ENCODE measurements at regions not wholly inside any gene's neighbourhood (a gene's known extent, or its start where the extent isn't known, plus 50 kb on each side); places are given as distances from the start of the nearest gene placed in this dataset.
A peak's percentile ranks its signal among the peaks of the same experiment; 100 is the strongest.

GRCh38 chr2:71944183-71944550 lies 203.5 kb downstream of the CYP26B1 start:
- Histone ChIP-seq H3K9ac (replicated peaks in 1 of 4; ENCODE audit: extremely low read depth in 1 of 4, low read depth in 3 of 4, low read length in 3 of 4) (no peak overlapping the region), H3K18ac (ENCODE audit: extremely low read depth, low read length) (no peak overlapping the region), H3K4me3 (ENCODE audit: extremely low read depth in 1 of 4, insufficient read depth in 2 of 4, low read depth in 3 of 4, low read length in 4 of 4) (no peak overlapping the region), H2AFZ (ENCODE audit: low read length) (no peak overlapping the region), H2AK5ac (ENCODE audit: low read depth, low read length) (no peak overlapping the region), H3K23me2 (ENCODE audit: low read depth, low read length) (no peaks in the 10 kb centered on the region), H2BK12ac (ENCODE audit: low read depth, low read length) (0 out of 2 replicates have a peak overlapping the region, but pooled peaks have one; percentile 2), H2BK120ac (replicated peaks; ENCODE audit: low read depth, low read length) (no peak overlapping the region), H3K27me3 (replicated peaks in 1 of 4; ENCODE audit: control insufficient read depth in 3 of 4, extremely low read depth in 1 of 4, insufficient read depth in 3 of 4, low read length in 3 of 4) (no peaks in the 10 kb centered on the region), H4K91ac (replicated peaks; ENCODE audit: insufficient read length, low read length) (no peak overlapping the region), H4K8ac (ENCODE audit: extremely low read depth, insufficient read depth, low read length) (no peak overlapping the region), H4K20me1 (replicated peaks in 1 of 2; ENCODE audit: control insufficient read depth in 1 of 2, insufficient read depth in 2 of 2, low read length in 2 of 2) (no peaks in the 10 kb centered on the region), H4K5ac (ENCODE audit: insufficient read length, low read depth, low read length) (no peak overlapping the region), H3K79me2 (ENCODE audit: control insufficient read depth in 1 of 2, insufficient read depth in 2 of 2, low read length in 2 of 2) (no peaks in the 10 kb centered on the region), H3K27ac (ENCODE audit: low read depth, low read length) (no peak overlapping the region), H2BK15ac (ENCODE audit: low read length) (no peak overlapping the region), H3K23ac (ENCODE audit: insufficient read length) (no peak overlapping the region), H3K56ac (replicated peaks; ENCODE audit: insufficient read length, low read depth, low read length) (no peak overlapping the region), H2BK20ac (ENCODE audit: low read length) (no peak overlapping the region), H3K4me1 (replicated peaks in 1 of 4; ENCODE audit: control insufficient read depth in 3 of 4, insufficient read depth in 4 of 4, low read length in 3 of 4) (no peaks in the 10 kb centered on the region), H2BK5ac (ENCODE audit: low read depth, low read length) (no peak overlapping the region), H3K36me3 (ENCODE audit: control insufficient read depth in 2 of 4, insufficient read depth in 4 of 4, low read length in 3 of 4) (no peaks in the 10 kb centered on the region; a peak in 1 of 8 replicates), H3K79me1 (ENCODE audit: low read depth, low read length) (no peaks in the 10 kb centered on the region), H3K4ac (replicated peaks; ENCODE audit: insufficient read length, low read depth, low read length) (no peak overlapping the region), H3K14ac (ENCODE audit: insufficient read length) (no peak overlapping the region), H3K9me3 (ENCODE audit: insufficient read depth in 2 of 2, low read depth in 1 of 2, low read length in 1 of 2) (no peaks in the 10 kb centered on the region), H3K4me2 (ENCODE audit: insufficient read depth in 1 of 2, low read depth in 2 of 2, low read length in 2 of 2) (no peak overlapping the region)
- ChIA-PET CTCF (ENCODE audit: partially characterized antibody) (interaction anchor here (1.6 to 4.7 kb wide), 2 partner anchors 21 to 207 kb away, joined by 5 to 24 read pairs; no protein-coding TSS in a partner anchor), POLR2A (ENCODE audit: partially characterized antibody) (no interaction called here)
- no peak for DNase-seq (ENCODE audit: low read depth in 1 of 2, low spot score in 2 of 2)
- no peak for FAIRE-seq
- no peak for TF ChIP-seq GTF2F1 (IDR thresholded peaks at IDR 0.05; ENCODE audit: borderline replicate concordance, low read depth, low read length)
- no peak for TF ChIP-seq KDM4A (IDR thresholded peaks at IDR 0.05; ENCODE audit: low read depth, low read length, severe bottlenecking)
- TF ChIP-seq SP4 (IDR thresholded peaks at IDR 0.05; ENCODE audit: low read length), result no peak
- TF ChIP-seq BACH1 (IDR thresholded peaks at IDR 0.05; ENCODE audit: low read length), result no peak
- TF ChIP-seq TCF12 (IDR thresholded peaks at IDR 0.05; ENCODE audit: low read depth, low read length), result no peak
- TF ChIP-seq, protein P1, sequence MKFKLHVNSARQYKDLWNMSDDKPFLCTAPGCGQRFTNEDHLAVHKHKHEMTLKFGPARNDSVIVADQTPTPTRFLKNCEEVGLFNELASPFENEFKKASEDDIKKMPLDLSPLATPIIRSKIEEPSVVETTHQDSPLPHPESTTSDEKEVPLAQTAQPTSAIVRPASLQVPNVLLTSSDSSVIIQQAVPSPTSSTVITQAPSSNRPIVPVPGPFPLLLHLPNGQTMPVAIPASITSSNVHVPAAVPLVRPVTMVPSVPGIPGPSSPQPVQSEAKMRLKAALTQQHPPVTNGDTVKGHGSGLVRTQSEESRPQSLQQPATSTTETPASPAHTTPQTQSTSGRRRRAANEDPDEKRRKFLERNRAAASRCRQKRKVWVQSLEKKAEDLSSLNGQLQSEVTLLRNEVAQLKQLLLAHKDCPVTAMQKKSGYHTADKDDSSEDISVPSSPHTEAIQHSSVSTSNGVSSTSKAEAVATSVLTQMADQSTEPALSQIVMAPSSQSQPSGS (IDR thresholded peaks at IDR 0.05; ENCODE audit: low read length), result no peak
- no peak for TF ChIP-seq JUN (IDR thresholded peaks at IDR 0.05; ENCODE audit: low read depth, low read length)
- no peak for TF ChIP-seq RBBP5 (IDR thresholded peaks at IDR 0.05; ENCODE audit: borderline replicate concordance, low read depth, low read length)
- no peak for TF ChIP-seq SUZ12 (IDR thresholded peaks at IDR 0.05; ENCODE audit: low read length)
- 75% methylated on average over 8 of the region's 8 CpGs; no CpG with 5 or more reads in 1 of the 2 experiments for WGBS, 2 experiments (ENCODE audit: extremely low coverage in 1 of 2, insufficient coverage in 1 of 2, insufficient read length in 1 of 2, insufficient replicate concordance in 2 of 2, low coverage in 1 of 2, low lambda C conversion rate in 2 of 2, missing lambda C conversion rate in 1 of 2)
